ENCODE measurements at regions not wholly inside any gene's neighbourhood (a gene's known extent, or its start where the extent isn't known, plus 50 kb on each side); places are given as distances from the start of the nearest gene placed in this dataset.

DNA sequence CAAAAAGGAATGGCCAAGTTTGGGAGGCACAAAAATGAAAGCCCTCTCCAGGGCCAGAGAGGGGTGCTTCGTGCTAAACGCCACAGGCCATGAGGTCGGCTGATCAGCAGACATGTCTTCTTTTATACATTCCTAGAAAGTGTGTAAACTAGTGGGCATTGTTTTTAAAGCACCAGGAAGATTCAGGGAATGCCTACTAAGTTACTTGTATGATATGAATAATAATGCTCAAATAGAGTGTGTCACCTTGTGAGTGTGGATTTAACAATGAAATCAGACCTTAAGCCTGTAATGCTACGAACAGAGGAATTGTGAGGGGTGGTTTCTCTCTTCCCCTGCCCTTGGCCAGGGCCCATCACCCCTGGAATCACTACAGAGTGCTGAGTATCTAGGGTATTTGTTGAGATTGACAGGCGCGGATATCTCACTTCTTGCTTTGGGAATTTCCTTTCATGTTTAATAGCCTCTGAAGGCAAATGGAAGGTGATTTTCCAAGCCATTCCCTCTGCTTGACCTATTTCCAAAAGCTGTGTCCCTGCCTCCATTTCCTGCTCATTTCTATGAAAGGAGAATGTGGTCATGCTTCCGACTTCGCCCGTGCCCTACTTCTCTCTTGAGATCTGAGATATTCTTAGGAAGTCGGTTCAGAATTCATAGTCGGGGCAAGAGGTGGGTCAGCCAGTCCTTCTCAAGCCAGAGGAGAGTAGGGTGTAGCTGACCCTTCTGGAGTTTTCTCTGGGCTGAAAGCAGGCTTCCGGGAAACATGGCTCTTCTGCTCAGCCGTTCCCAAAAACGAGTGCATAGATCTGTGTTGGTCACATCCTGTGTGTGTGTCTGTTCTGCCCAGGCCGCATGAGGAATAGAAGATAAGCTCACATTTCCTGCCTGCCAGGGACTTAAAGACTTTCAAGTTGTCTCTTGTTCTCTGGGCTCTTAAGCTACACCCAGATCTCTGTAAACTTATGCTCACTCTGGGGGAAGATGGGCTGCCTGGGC is 167.8 kb upstream of the ITGB1 start:
- Histone ChIP-seq H2BK5ac (ENCODE audit: low read depth, low read length, poor library complexity, severe bottlenecking) (peak overlapping the region; percentile 3), H3K9ac (ENCODE audit: low read depth, low read length) (no peak overlapping the region), H3K27ac (ENCODE audit: insufficient read depth, low read length) (peak overlapping the region; percentile 44; the same call in 1 of the 2 replicates), H4K8ac (ENCODE audit: low read depth in 2 of 2, low read length in 2 of 2) (peak overlapping the region; percentile 20 to 52; a peak in 3 of 4 replicates), H4K91ac (ENCODE audit: insufficient read depth, low read depth, low read length) (peak overlapping the region; percentile 82), H3K56ac (ENCODE audit: extremely low read depth, insufficient read depth, low read length) (no peak overlapping the region), H2AK9ac (replicated peaks; ENCODE audit: low read depth, low read length, poor library complexity) (no peak overlapping the region), H3K23ac (ENCODE audit: low read depth, low read length) (peak overlapping the region; percentile 25; the same call in 1 of the 2 replicates), H3K79me1 (ENCODE audit: low read depth in 1 of 2, low read length in 2 of 2) (no peaks in the 10 kb centered on the region), H4K5ac (ENCODE audit: low read depth, low read length) (peak overlapping the region; percentile 10), H3K18ac (ENCODE audit: low read depth, low read length) (peak overlapping the region; percentile 22), H4K20me1 (ENCODE audit: insufficient read depth, low read length) (no peaks in the 10 kb centered on the region), H2BK120ac (ENCODE audit: low read depth, low read length) (peak overlapping the region; percentile 52), H3K36me3 (ENCODE audit: control insufficient read depth, insufficient read depth, low read length) (no peaks in the 10 kb centered on the region), H3K9me3 (ENCODE audit: control insufficient read depth, insufficient read depth, low read length) (no peaks in the 10 kb centered on the region), H3K4me3 (ENCODE audit: insufficient read depth, low read depth, low read length) (no peak overlapping the region), H3K4me1 (ENCODE audit: control insufficient read depth, insufficient read depth, low read length) (peaks cover 29% of the 10 kb centered on the region), H3K27me3 (ENCODE audit: control insufficient read depth, insufficient read depth, low read length) (no peaks in the 10 kb centered on the region), H3K4ac (ENCODE audit: low read depth, low read length) (peak overlapping the region; percentile 49), H2AK5ac (ENCODE audit: low read depth, low read length) (peak overlapping the region; percentile 61), H2BK20ac (ENCODE audit: low read depth, low read length) (peak overlapping the region; percentile 23), H3K14ac (replicated peaks; ENCODE audit: low read depth, low read length) (peak overlapping the region; percentile 78), H3K9me1 (ENCODE audit: insufficient read depth, low read length) (peaks cover 16% of the 10 kb centered on the region), H3K4me2 (ENCODE audit: low read depth, low read length) (no peak overlapping the region), H2BK15ac (ENCODE audit: low read depth, low read length) (peak overlapping the region; percentile 80), H2AFZ (replicated peaks; ENCODE audit: low read length, poor library complexity) (peak overlapping the region; percentile 55)
- in situ Hi-C loops (cut with MboI; ENCODE audit: low sequenced_read_pairs) (loop anchor here (10.0 kb wide), 1 partner anchor 111 kb away; no protein-coding TSS in a partner anchor), intact Hi-C loops (cut with micrococcal nuclease) (loop anchor here (10.0 kb wide), 1 partner anchor 331 kb away; no protein-coding TSS in a partner anchor), dilution Hi-C loops (cut with HindIII; ENCODE audit: low sequenced_read_pairs, unreplicated experiment) (no loop called here)
- CTCF ChIA-PET: no interaction called here
- BruUV-seq (replicated peaks): no TSS peak
- POLR2A ChIA-PET (ENCODE audit: unreplicated experiment): no interaction called here
- DNase-seq (peak; percentile 64), ATAC-seq (ENCODE audit: low read depth) (no peak)
- 64% methylated on average over 9 of the region's 15 CpGs; no CpG with 5 or more reads in 1 of the 2 experiments for WGBS, 2 experiments (ENCODE audit: extremely low coverage in 2 of 2, insufficient read length in 1 of 2)
- TF ChIP-seq MAZ (IDR thresholded peaks at IDR 0.05; ENCODE audit: borderline replicate concordance, low read depth, low read length) (no peak), RAD21 (IDR thresholded peaks at IDR 0.05; ENCODE audit: low read length) (no peak), RFX5 (IDR thresholded peaks at IDR 0.05; ENCODE audit: low read depth, low read length) (no peak), POLR2A (IDR thresholded peaks at IDR 0.05; ENCODE audit: low read depth, low read length) (no peak), CHD1 (IDR thresholded peaks at IDR 0.05; ENCODE audit: low read depth, low read length) (no peak), MXI1 (IDR thresholded peaks at IDR 0.05; ENCODE audit: borderline replicate concordance, low read depth, low read length) (no peak), MAFK (IDR thresholded peaks at IDR 0.05; ENCODE audit: low read depth, low read length) (no peak), NFE2L2 (IDR thresholded peaks at IDR 0.05; ENCODE audit: low read depth, low read length) (no peak), SMC3 (IDR thresholded peaks at IDR 0.05; ENCODE audit: low read depth, low read length) (no peak), BHLHE40 (IDR thresholded peaks at IDR 0.05; ENCODE audit: low read depth, low read length) (no peak), CEBPB (IDR thresholded peaks at IDR 0.05; ENCODE audit: low read depth, low read length) (no peak), FOS (IDR thresholded peaks at IDR 0.05; ENCODE audit: low read depth, low read length) (no peak), RCOR1 (IDR thresholded peaks at IDR 0.05; ENCODE audit: insufficient replicate concordance, low read length) (no peak)
- TF ChIP-seq, protein P1, sequence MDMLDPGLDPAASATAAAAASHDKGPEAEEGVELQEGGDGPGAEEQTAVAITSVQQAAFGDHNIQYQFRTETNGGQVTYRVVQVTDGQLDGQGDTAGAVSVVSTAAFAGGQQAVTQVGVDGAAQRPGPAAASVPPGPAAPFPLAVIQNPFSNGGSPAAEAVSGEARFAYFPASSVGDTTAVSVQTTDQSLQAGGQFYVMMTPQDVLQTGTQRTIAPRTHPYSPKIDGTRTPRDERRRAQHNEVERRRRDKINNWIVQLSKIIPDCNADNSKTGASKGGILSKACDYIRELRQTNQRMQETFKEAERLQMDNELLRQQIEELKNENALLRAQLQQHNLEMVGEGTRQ (IDR thresholded peaks at IDR 0.05; ENCODE audit: low read depth, low read length): no peak
- TF ChIP-seq, protein P2, sequence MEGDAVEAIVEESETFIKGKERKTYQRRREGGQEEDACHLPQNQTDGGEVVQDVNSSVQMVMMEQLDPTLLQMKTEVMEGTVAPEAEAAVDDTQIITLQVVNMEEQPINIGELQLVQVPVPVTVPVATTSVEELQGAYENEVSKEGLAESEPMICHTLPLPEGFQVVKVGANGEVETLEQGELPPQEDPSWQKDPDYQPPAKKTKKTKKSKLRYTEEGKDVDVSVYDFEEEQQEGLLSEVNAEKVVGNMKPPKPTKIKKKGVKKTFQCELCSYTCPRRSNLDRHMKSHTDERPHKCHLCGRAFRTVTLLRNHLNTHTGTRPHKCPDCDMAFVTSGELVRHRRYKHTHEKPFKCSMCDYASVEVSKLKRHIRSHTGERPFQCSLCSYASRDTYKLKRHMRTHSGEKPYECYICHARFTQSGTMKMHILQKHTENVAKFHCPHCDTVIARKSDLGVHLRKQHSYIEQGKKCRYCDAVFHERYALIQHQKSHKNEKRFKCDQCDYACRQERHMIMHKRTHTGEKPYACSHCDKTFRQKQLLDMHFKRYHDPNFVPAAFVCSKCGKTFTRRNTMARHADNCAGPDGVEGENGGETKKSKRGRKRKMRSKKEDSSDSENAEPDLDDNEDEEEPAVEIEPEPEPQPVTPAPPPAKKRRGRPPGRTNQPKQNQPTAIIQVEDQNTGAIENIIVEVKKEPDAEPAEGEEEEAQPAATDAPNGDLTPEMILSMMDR (conservative IDR thresholded peaks at IDR 0.05; ENCODE audit: low read depth, low read length): no peak
